ENCODE measurements at regions not wholly inside any gene's neighbourhood (a gene's known extent, or its start where the extent isn't known, plus 50 kb on each side); places are given as distances from the start of the nearest gene placed in this dataset.

DNA sequence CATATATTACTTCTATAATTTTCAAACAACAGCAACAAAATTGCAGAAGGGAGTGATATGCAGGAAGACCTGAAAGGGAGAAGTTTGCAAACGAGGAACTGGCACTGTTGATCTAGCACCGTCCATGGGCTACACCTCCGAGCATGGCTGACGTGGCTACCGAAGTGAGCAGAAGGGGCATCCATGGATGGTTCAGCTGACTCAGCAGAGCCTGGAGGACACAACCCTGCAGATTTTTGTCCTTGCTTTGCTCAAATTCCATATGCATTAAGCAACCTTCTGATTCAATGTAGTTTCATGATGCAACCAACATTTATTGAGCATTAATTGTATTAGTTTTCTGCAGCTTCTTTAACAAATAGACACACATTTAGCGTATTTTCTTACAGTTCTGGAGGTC is 191.2 kb downstream of the C1orf94 start:
- TF ChIP-seq CTCF (IDR thresholded peaks at IDR 0.05) (no peak), EP300 (IDR thresholded peaks at IDR 0.05) (no peak)
